H1 (cell line): ENCODE measurements at regions not wholly inside any gene's neighbourhood (a gene's known extent, or its start where the extent isn't known, plus 50 kb on each side); places are given as distances from the start of the nearest gene placed in this dataset.

ENCODE experiments used
- CTCF ChIA-PET: fragments of 300-600 bp; sonication (Branson Sonifier 250); formaldehyde crosslinking; loops from one replicate; lab custom pipeline; 2021; ENCODE audit not compliant: partially characterized antibody; lab: Charles Lee
- POLR2A ChIA-PET: fragments of 300-600 bp; sonication (Branson Sonifier 250); formaldehyde crosslinking; loops from one replicate; lab custom pipeline; 2021; ENCODE audit warnings: inconsistent platforms; ENCODE audit not compliant: partially characterized antibody; lab: Charles Lee
- DNase-seq, 2 experiments: peaks; one replicate each; pipeline versions ENCODE4 v3.0.0 to v3.0.0-alpha.2; 2010 to 2022; ENCODE audit warnings: low spot score in 2 of 2, low read depth in 1 of 2, mixed read lengths in 1 of 2
- FAIRE-seq: peaks from 2 replicates; lab custom pipeline; 2011; peaks lifted over from hg19 to GRCh38; lab: Jason Lieb, UNC
- H2AFZ ChIP-seq: 2 replicates; pipeline ENCODE4 v1.8.1; 2012; ENCODE audit warnings: low read length, inconsistent platforms
- H2AK5ac ChIP-seq: 2 replicates; pipeline ENCODE4 v1.6.1; 2013; ENCODE audit warnings: low read depth, low read length
- H2BK120ac ChIP-seq: replicated peaks from 2 replicates; pipeline ENCODE3; 2013; ENCODE audit warnings: low read depth, low read length, inconsistent platforms
- H2BK12ac ChIP-seq: 2 replicates; pipeline ENCODE4 v1.6.1; 2013; ENCODE audit warnings: low read depth, low read length
- H2BK15ac ChIP-seq: 2 replicates; pipeline ENCODE4 v1.6.1; 2013; ENCODE audit warnings: low read length
- H2BK20ac ChIP-seq: 2 replicates; pipeline ENCODE4 v1.6.1; 2013; ENCODE audit warnings: low read length
- H2BK5ac ChIP-seq: 2 replicates; pipeline ENCODE4 v1.6.1; 2013; ENCODE audit warnings: low read depth, low read length
- H3K14ac ChIP-seq: 2 replicates; pipeline ENCODE4 v1.6.1; 2013; ENCODE audit warnings: inconsistent platforms; ENCODE audit not compliant: insufficient read length
- H3K18ac ChIP-seq: 2 replicates; pipeline ENCODE4 v1.6.1; 2013; ENCODE audit warnings: low read length; ENCODE audit errors: extremely low read depth
- H3K23ac ChIP-seq: 2 replicates; pipeline ENCODE4 v1.6.1; 2013; ENCODE audit warnings: inconsistent platforms; ENCODE audit not compliant: insufficient read length
- H3K23me2 ChIP-seq: 2 replicates; pipeline ENCODE4 v1.6.1; 2013; ENCODE audit warnings: low read depth, low read length
- H3K27ac ChIP-seq: 2 replicates; pipeline ENCODE4 v1.6.1; 2011; ENCODE audit warnings: low read depth, low read length, inconsistent platforms
- H3K27me3 ChIP-seq, 4 experiments: replicated peaks in 1 of 4; 1 replicate in 1 of 4; 2 replicates in 3 of 4; pipeline versions ENCODE4 v1.6.1 to v1.8.1; 2011 to 2013; ENCODE audit warnings: low read length in 3 of 4, mild to moderate bottlenecking in 3 of 4, inconsistent platforms in 2 of 4, mixed read lengths in 2 of 4, moderate library complexity in 1 of 4; ENCODE audit not compliant: control insufficient read depth in 3 of 4, insufficient read depth in 3 of 4; ENCODE audit errors: extremely low read depth in 1 of 4
- H3K36me3 ChIP-seq, 4 experiments: 2 replicates each; pipeline versions ENCODE4 v1.6.1 to v1.8.1; 2011 to 2013; ENCODE audit warnings: mild to moderate bottlenecking in 4 of 4, low read length in 3 of 4, moderate library complexity in 2 of 4, control low read depth in 1 of 4, inconsistent platforms in 1 of 4; ENCODE audit not compliant: insufficient read depth in 4 of 4, control insufficient read depth in 2 of 4
- H3K4ac ChIP-seq: replicated peaks from 2 replicates; pipeline ENCODE3; 2013; ENCODE audit warnings: low read length, low read depth, mixed read lengths, inconsistent platforms; ENCODE audit not compliant: insufficient read length
- H3K4me1 ChIP-seq, 4 experiments: replicated peaks in 1 of 4; 1 replicate in 1 of 4; 2 replicates in 3 of 4; pipeline versions ENCODE4 v1.6.1 to v1.8.1; 2011 to 2013; ENCODE audit warnings: low read length in 3 of 4, inconsistent platforms in 2 of 4, mixed read lengths in 1 of 4; ENCODE audit not compliant: insufficient read depth in 4 of 4, control insufficient read depth in 3 of 4
- H3K4me2 ChIP-seq, 2 experiments: 2 replicates each; pipeline versions ENCODE4 v1.6.1 to v1.8.1; 2011 to 2013; ENCODE audit warnings: low read depth in 2 of 2, low read length in 2 of 2, control low read depth in 1 of 2, inconsistent platforms in 1 of 2, mild to moderate bottlenecking in 1 of 2; ENCODE audit not compliant: insufficient read depth in 1 of 2
- H3K4me3 ChIP-seq, 4 experiments: fragments of 200-600, 300-600 bp in 1 of 4; sonication (generic), shearing (Covaris generic), sonication (Bioruptor Twin) in 1 of 4; 2 replicates each; pipeline versions ENCODE4 v1.5.1 to v1.8.1; 2011 to 2016; ENCODE audit warnings: low read length in 4 of 4, low read depth in 3 of 4, control low read depth in 2 of 4, inconsistent platforms in 2 of 4, mild to moderate bottlenecking in 2 of 4, mixed read lengths in 1 of 4, moderate library complexity in 1 of 4; ENCODE audit not compliant: insufficient read depth in 2 of 4; ENCODE audit errors: extremely low read depth in 1 of 4
- H3K56ac ChIP-seq: replicated peaks from 2 replicates; pipeline ENCODE3; 2013; ENCODE audit warnings: low read depth, mild to moderate bottlenecking, mixed read lengths, low read length, inconsistent platforms; ENCODE audit not compliant: insufficient read length
- H3K79me1 ChIP-seq: 2 replicates; pipeline ENCODE4 v1.6.1; 2013; ENCODE audit warnings: low read depth, low read length, control low read depth
- H3K79me2 ChIP-seq, 2 experiments: 2 replicates each; pipeline versions ENCODE4 v1.6.1 to v1.8.1; 2012 to 2013; ENCODE audit warnings: low read length in 2 of 2, mild to moderate bottlenecking in 2 of 2, inconsistent platforms in 1 of 2; ENCODE audit not compliant: insufficient read depth in 2 of 2, control insufficient read depth in 1 of 2
- H3K9ac ChIP-seq, 4 experiments: replicated peaks in 1 of 4; 1 replicate in 1 of 4; 2 replicates in 3 of 4; pipeline versions ENCODE4 v1.6.1 to v1.8.1; 2011 to 2013; ENCODE audit warnings: low read depth in 3 of 4, low read length in 3 of 4, control low read depth in 2 of 4, mild to moderate bottlenecking in 2 of 4, moderate library complexity in 2 of 4, inconsistent platforms in 1 of 4; ENCODE audit errors: extremely low read depth in 1 of 4
- H3K9me3 ChIP-seq, 2 experiments: 2 replicates each; pipeline versions ENCODE4 v1.6.1 to v1.8.1; 2012 to 2013; ENCODE audit warnings: mild to moderate bottlenecking in 2 of 2, moderate library complexity in 2 of 2, control low read depth in 1 of 2, inconsistent platforms in 1 of 2, low read depth in 1 of 2, low read length in 1 of 2, mixed read lengths in 1 of 2; ENCODE audit not compliant: insufficient read depth in 2 of 2
- H4K20me1 ChIP-seq, 2 experiments: replicated peaks in 1 of 2; 2 replicates each; pipeline versions ENCODE3 to v1.8.1; 2011 to 2013; ENCODE audit warnings: inconsistent platforms in 2 of 2, low read length in 2 of 2, mild to moderate bottlenecking in 1 of 2; ENCODE audit not compliant: insufficient read depth in 2 of 2, control insufficient read depth in 1 of 2
- H4K5ac ChIP-seq: 2 replicates; pipeline ENCODE4 v1.6.1; 2013; ENCODE audit warnings: low read length, low read depth, mixed read lengths, inconsistent platforms; ENCODE audit not compliant: insufficient read length
- H4K8ac ChIP-seq: 2 replicates; pipeline ENCODE4 v1.8.0; 2013; ENCODE audit warnings: mild to moderate bottlenecking, moderate library complexity, low read length, inconsistent platforms; ENCODE audit not compliant: insufficient read depth; ENCODE audit errors: extremely low read depth
- H4K91ac ChIP-seq: replicated peaks from 2 replicates; pipeline ENCODE3; 2013; ENCODE audit warnings: low read length, mixed read lengths, inconsistent platforms; ENCODE audit not compliant: insufficient read length
- ASH2L ChIP-seq: fragments of 200-600, 300-600 bp; sonication (generic); IDR thresholded peaks from one replicate; pipeline ENCODE4 v1.7.1; 2017; ENCODE audit warnings: low read length
- GTF2F1 ChIP-seq: IDR thresholded peaks from 2 replicates; pipeline ENCODE4 v1.6.1; 2012; ENCODE audit warnings: low read depth, low read length, improper control_type of control experiment, borderline replicate concordance
- MAFK ChIP-seq: IDR thresholded peaks from 2 replicates; pipeline ENCODE4 v1.6.1; 2012; ENCODE audit warnings: low read depth, mild to moderate bottlenecking, improper control_type of control experiment, low read length
- SP1 ChIP-seq: IDR thresholded peaks from 2 replicates; pipeline ENCODE4 v1.6.1; 2011; ENCODE audit warnings: low read depth, low read length
- TBP ChIP-seq: IDR thresholded peaks from 2 replicates; pipeline ENCODE4 v1.6.1; 2011; ENCODE audit warnings: low read depth, low read length, improper control_type of control experiment
- WGBS, 2 experiments: shearing (Covaris generic) in 1 of 2; methylation state at CpG; one replicate each; pipeline versions ENCODE4 v1.1.6 to v1.1.7; 2013 to 2015; ENCODE audit warnings: low lambda C conversion rate in 2 of 2, mixed read lengths in 2 of 2, inconsistent platforms in 1 of 2, low coverage in 1 of 2, missing lambda C conversion rate in 1 of 2; ENCODE audit not compliant: insufficient replicate concordance in 2 of 2, insufficient coverage in 1 of 2, insufficient read length in 1 of 2; ENCODE audit errors: extremely low coverage in 1 of 2, missing lambda C conversion rate in 1 of 2; 5-methylcytosine and 5-hydroxymethylcytosine counted together
- TF ChIP-seq, protein P1 (sequence below): IDR thresholded peaks from 2 replicates; pipeline ENCODE4 v1.6.1; 2012; ENCODE audit warnings: inconsistent platforms

DNA sequence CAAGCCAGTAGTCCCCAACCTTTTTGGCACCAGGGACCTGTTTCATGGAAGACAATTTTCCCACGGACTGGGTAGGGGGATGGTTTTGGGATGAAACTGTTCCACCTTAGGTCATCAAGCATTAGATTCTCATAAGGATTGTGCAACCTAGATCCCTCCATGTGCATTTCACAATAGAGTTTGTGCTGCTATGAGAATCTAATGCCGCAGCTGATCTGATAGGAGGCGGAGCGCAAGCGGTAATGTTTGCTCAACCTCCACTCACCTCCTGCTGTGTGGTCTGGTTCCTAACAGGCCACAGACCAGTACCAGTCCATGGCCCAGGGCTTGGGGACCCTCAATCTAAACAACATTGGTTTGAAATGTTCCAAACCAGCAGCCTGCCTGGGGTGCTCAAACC, 137.0 kb upstream of the STXBP5 start:
- Histone ChIP-seq H4K8ac (no peak overlapping the region), H3K9ac (no peak overlapping the region), H2AK5ac (no peak overlapping the region), H2AFZ (no peak overlapping the region), H2BK12ac (no peak overlapping the region), H2BK5ac (no peak overlapping the region), H3K9me3 (no peaks in the 10 kb centered on the region), H3K36me3 (no peaks in the 10 kb centered on the region), H3K79me1 (no peaks in the 10 kb centered on the region), H2BK15ac (no peak overlapping the region), H3K56ac (no peak overlapping the region), H3K27ac (no peak overlapping the region), H3K4me1 (no peaks in the 10 kb centered on the region), H4K20me1 (no peaks in the 10 kb centered on the region), H2BK120ac (no peak overlapping the region), H3K4ac (no peak overlapping the region), H3K4me3 (no peak overlapping the region), H3K14ac (no peak overlapping the region), H3K4me2 (no peak overlapping the region), H4K5ac (no peak overlapping the region), H4K91ac (no peak overlapping the region), H3K27me3 (no peaks in the 10 kb centered on the region), H3K23me2 (no peaks in the 10 kb centered on the region), H3K23ac (no peak overlapping the region), H3K79me2 (no peaks in the 10 kb centered on the region), H3K18ac (no peak overlapping the region), H2BK20ac (no peak overlapping the region)
- WGBS, 2 experiments: 90% methylated on average over 5 of the region's 5 CpGs; no CpG with 5 or more reads in 1 of the 2 experiments
- ChIA-PET POLR2A (no interaction called here), CTCF (no interaction called here)
- DNase-seq (no peak), FAIRE-seq (no peak)
- TF ChIP-seq ASH2L (no peak), SP1 (no peak), GTF2F1 (no peak), MAFK (no peak), TBP (no peak)
- TF ChIP-seq, protein P1, sequence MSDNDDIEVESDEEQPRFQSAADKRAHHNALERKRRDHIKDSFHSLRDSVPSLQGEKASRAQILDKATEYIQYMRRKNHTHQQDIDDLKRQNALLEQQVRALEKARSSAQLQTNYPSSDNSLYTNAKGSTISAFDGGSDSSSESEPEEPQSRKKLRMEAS: no peak
